ENCODE measurements at regions not wholly inside any gene's neighbourhood (a gene's known extent, or its start where the extent isn't known, plus 50 kb on each side); places are given as distances from the start of the nearest gene placed in this dataset.

DNA sequence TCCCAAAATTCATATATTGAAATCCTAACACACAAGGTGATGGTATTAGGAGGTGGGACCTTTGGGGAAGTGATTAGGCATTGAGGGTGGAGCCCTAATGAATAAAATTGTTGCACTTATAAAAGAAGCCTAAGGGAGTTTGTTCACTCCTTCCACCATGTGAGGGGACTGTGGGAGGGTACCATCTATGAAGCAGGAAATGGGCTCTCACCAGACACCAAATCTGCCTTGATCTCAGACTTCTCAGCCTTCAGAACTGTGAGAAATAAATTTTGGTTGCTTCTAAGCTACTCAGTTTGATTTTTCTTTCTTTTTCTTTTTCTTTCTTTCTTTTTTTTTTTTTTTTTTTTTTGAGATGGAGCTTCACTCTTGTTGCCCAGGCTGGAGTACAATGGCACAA, 116.2 kb upstream of the GPC3 start:
- TF ChIP-seq, protein P1, sequence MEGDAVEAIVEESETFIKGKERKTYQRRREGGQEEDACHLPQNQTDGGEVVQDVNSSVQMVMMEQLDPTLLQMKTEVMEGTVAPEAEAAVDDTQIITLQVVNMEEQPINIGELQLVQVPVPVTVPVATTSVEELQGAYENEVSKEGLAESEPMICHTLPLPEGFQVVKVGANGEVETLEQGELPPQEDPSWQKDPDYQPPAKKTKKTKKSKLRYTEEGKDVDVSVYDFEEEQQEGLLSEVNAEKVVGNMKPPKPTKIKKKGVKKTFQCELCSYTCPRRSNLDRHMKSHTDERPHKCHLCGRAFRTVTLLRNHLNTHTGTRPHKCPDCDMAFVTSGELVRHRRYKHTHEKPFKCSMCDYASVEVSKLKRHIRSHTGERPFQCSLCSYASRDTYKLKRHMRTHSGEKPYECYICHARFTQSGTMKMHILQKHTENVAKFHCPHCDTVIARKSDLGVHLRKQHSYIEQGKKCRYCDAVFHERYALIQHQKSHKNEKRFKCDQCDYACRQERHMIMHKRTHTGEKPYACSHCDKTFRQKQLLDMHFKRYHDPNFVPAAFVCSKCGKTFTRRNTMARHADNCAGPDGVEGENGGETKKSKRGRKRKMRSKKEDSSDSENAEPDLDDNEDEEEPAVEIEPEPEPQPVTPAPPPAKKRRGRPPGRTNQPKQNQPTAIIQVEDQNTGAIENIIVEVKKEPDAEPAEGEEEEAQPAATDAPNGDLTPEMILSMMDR (conservative IDR thresholded peaks at IDR 0.05): no peak
- no peak for TF ChIP-seq ZFX (IDR thresholded peaks at IDR 0.05)

All from C4-2B (cell line).